WTC11 (cell line): ENCODE measurements at regions not wholly inside any gene's neighbourhood (a gene's known extent, or its start where the extent isn't known, plus 50 kb on each side); places are given as distances from the start of the nearest gene placed in this dataset.

Experiments used
- ATAC-seq: fragments of 200-7000 bp; cut with Tn5 transposase; 2 replicates; pipeline ENCODE4 v1.10.0; 2021; ENCODE audit warnings: mild to moderate bottlenecking, moderate library complexity
- CTCF ChIA-PET: fragments of 300-600 bp; sonication (Branson Sonifier 250); formaldehyde crosslinking; loops from one replicate; lab custom pipeline; 2021; ENCODE audit warnings: antibody characterized with exemption; lab: Charles Lee
- POLR2A ChIA-PET: fragments of 350-600 bp; sonication (Branson Sonifier 250); formaldehyde crosslinking; loops from one replicate; lab custom pipeline; 2021; ENCODE audit warnings: antibody characterized with exemption; lab: Charles Lee
- DNase-seq: peaks from one replicate; pipeline ENCODE4 v3.0.0; 2021; ENCODE audit warnings: low spot score
- H3K27ac Mint-ChIP-seq: 2 replicates; pipeline ENCODE4 v1.8.0; 2021; ENCODE audit warnings: mixed read lengths
- H3K27me3 Mint-ChIP-seq: 2 replicates; pipeline ENCODE4 v1.8.0; 2021; ENCODE audit warnings: low read depth, mild to moderate bottlenecking, moderate library complexity, mixed read lengths
- H3K36me3 Mint-ChIP-seq: 2 replicates; pipeline ENCODE4 v1.8.0; 2021; ENCODE audit warnings: mixed read lengths
- H3K4me1 Mint-ChIP-seq: 2 replicates; pipeline ENCODE4 v1.8.0; 2022; ENCODE audit warnings: mixed read lengths
- H3K4me3 Mint-ChIP-seq: 2 replicates; pipeline ENCODE4 v1.8.0; 2021; ENCODE audit warnings: mild to moderate bottlenecking, moderate library complexity, mixed read lengths
- H3K9me3 Mint-ChIP-seq: 2 replicates; pipeline ENCODE4 v1.8.0; 2021; ENCODE audit warnings: mixed read lengths
- CREM ChIP-seq: sonication (generic); formaldehyde crosslinking; IDR thresholded peaks from 2 replicates; pipeline ENCODE4 v1.8.1; 2022; ENCODE audit warnings: mild to moderate bottlenecking, missing genetic modification reagents, moderate library complexity
- FOXJ3 ChIP-seq: sonication (generic); formaldehyde crosslinking; IDR thresholded peaks from 2 replicates; pipeline ENCODE4 v1.9.0; 2021; ENCODE audit warnings: missing genetic modification reagents, mild to moderate bottlenecking, borderline replicate concordance
- GABPB1 ChIP-seq: sonication (generic); formaldehyde crosslinking; IDR thresholded peaks from 2 replicates; pipeline ENCODE4 v1.8.1; 2023; ENCODE audit warnings: mild to moderate bottlenecking, missing genetic modification reagents
- MYBL2 ChIP-seq: sonication (generic); formaldehyde crosslinking; IDR thresholded peaks from 2 replicates; pipeline ENCODE4 v1.8.1; 2023; ENCODE audit warnings: mild to moderate bottlenecking, moderate library complexity, missing genetic modification reagents
- NFATC4 ChIP-seq: fragments of 250-450 bp; sonication (Bioruptor Pico); IDR thresholded peaks from 2 replicates; pipeline ENCODE4 v1.9.0; 2021; ENCODE audit warnings: mild to moderate bottlenecking
- NFE2L1 ChIP-seq: sonication (generic); formaldehyde crosslinking; IDR thresholded peaks from 2 replicates; pipeline ENCODE4 v1.8.1; 2023; ENCODE audit warnings: missing genetic modification reagents
- NR1H2 ChIP-seq: sonication (generic); formaldehyde crosslinking; IDR thresholded peaks from 2 replicates; pipeline ENCODE4 v1.9.0; 2021; ENCODE audit warnings: mild to moderate bottlenecking, moderate library complexity, missing genetic modification reagents
- NR2C2 ChIP-seq: sonication (generic); formaldehyde crosslinking; IDR thresholded peaks from 2 replicates; pipeline ENCODE4 v1.8.0; 2022; ENCODE audit warnings: mild to moderate bottlenecking, missing genetic modification reagents
- PRRX2 ChIP-seq: fragments of 250-450 bp; sonication (Bioruptor Pico); IDR thresholded peaks from 2 replicates; pipeline ENCODE4 v1.8.0; 2021; ENCODE audit warnings: mild to moderate bottlenecking
- RELA ChIP-seq: sonication (generic); formaldehyde crosslinking; IDR thresholded peaks from 2 replicates; pipeline ENCODE4 v1.8.1; 2022; ENCODE audit warnings: missing genetic modification reagents, mild to moderate bottlenecking, borderline replicate concordance
- TEAD1 ChIP-seq: sonication (generic); formaldehyde crosslinking; IDR thresholded peaks from 2 replicates; pipeline ENCODE4 v1.8.0; 2022; ENCODE audit warnings: mild to moderate bottlenecking, missing genetic modification reagents
- TEAD4 ChIP-seq: sonication (generic); formaldehyde crosslinking; IDR thresholded peaks from 2 replicates; pipeline ENCODE4 v1.8.0; 2022; ENCODE audit warnings: mild to moderate bottlenecking, missing genetic modification reagents
- TP53 ChIP-seq: sonication (generic); formaldehyde crosslinking; IDR thresholded peaks from 2 replicates; pipeline ENCODE4 v1.8.1; 2023; ENCODE audit warnings: mild to moderate bottlenecking, missing genetic modification reagents
- ZNF219 ChIP-seq: sonication (generic); formaldehyde crosslinking; IDR thresholded peaks from 2 replicates; pipeline ENCODE4 v1.8.0; 2023; ENCODE audit warnings: missing genetic modification reagents, mild to moderate bottlenecking, borderline replicate concordance
- ZNF671 ChIP-seq: fragments of 250-450 bp; sonication (Bioruptor Pico); IDR thresholded peaks from 2 replicates; pipeline ENCODE4 v1.8.0; 2021; ENCODE audit warnings: mild to moderate bottlenecking
- TF ChIP-seq, protein P1 (sequence below): sonication (generic); formaldehyde crosslinking; IDR thresholded peaks from 2 replicates; pipeline ENCODE4 v1.8.1; 2023; ENCODE audit warnings: mild to moderate bottlenecking, missing genetic modification reagents, borderline replicate concordance
- TF ChIP-seq, protein P2 (sequence below): sonication (generic); formaldehyde crosslinking; IDR thresholded peaks from 2 replicates; pipeline ENCODE4 v1.8.0; 2022; ENCODE audit warnings: mild to moderate bottlenecking, missing genetic modification reagents
- TF ChIP-seq, protein P3 (sequence below): sonication (generic); formaldehyde crosslinking; IDR thresholded peaks from 2 replicates; pipeline ENCODE4 v1.8.0; 2022; ENCODE audit warnings: mild to moderate bottlenecking, missing genetic modification reagents
- TF ChIP-seq, protein P4 (sequence below): sonication (generic); formaldehyde crosslinking; IDR thresholded peaks from 2 replicates; pipeline ENCODE4 v1.8.0; 2023; ENCODE audit warnings: missing genetic modification reagents
- TF ChIP-seq, protein P5 (sequence below): fragments of 200-600 bp; IDR thresholded peaks from 2 replicates; pipeline ENCODE4 v1.8.0; 2022; ENCODE audit warnings: antibody characterized with exemption
- TF ChIP-seq, protein P6 (sequence below): sonication (generic); formaldehyde crosslinking; IDR thresholded peaks from 2 replicates; pipeline ENCODE4 v1.8.1; 2023; ENCODE audit warnings: mild to moderate bottlenecking, missing genetic modification reagents
- TF ChIP-seq, protein P7 (sequence below): sonication (generic); formaldehyde crosslinking; IDR thresholded peaks from 2 replicates; pipeline ENCODE4 v1.8.0; 2022; ENCODE audit warnings: mild to moderate bottlenecking, missing genetic modification reagents
- TF ChIP-seq, protein P8 (sequence below): sonication (generic); formaldehyde crosslinking; IDR thresholded peaks from 2 replicates; pipeline ENCODE4 v1.8.1; 2022; ENCODE audit warnings: low read depth, missing genetic modification reagents, borderline replicate concordance

DNA sequence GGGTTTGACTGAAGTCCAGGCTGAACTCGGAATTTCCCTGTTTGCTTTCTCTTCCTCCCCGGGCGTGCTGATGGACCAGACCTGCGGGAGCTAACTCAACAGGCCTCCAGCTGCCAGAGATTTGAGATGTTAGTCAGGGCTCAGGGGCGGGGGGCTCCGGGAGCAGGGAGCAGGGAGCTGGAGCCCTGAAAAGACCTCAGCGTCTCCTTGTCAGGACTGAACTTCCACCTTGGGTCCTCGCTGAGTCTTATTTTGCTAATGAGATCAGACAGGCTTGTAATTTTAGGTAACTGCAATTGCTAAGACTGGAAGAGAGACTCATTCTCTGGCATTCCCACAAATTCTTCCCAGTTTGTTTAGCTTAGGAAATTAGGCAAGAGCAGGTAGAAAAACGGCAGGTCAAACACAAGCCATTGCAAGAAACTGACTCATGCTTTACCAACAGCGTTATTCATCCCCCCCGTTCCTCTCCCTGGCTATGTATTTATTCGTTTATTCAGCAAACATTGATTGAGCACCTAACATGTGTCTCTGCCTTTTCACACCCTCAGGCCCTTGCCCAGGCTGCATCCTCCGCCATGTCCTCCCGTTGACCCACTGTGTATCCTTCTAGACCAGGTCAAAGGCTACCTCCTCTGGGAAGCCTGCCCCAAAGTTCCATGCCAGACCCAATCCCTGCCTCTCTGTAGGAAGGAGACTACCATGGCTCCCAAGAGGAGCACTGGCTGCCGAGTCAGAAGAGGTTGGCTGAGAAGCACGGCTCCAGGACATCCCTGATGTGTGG lies 80.4 kb upstream of the DIO3 start:
- H3K27me3 Mint-ChIP-seq, result peaks cover 10% of the 10 kb centered on the region; the same call in 1 of the 2 replicates
- ATAC-seq, result no peak
- H3K9me3 Mint-ChIP-seq, result peaks cover 41% of the 10 kb centered on the region
- CTCF ChIA-PET, result interaction anchor here (0.5 to 1.4 kb wide), 3 partner anchors 24 to 142 kb away, joined by 3 read pairs; no protein-coding TSS in a partner anchor
- TF ChIP-seq TEAD1 (CRISPR knock-in tag), result no peak
- no peak for TF ChIP-seq NR2C2 (CRISPR knock-in tag)
- TF ChIP-seq PRRX2 (CRISPR knock-in tag), result no peak
- TF ChIP-seq NFATC4 (CRISPR knock-in tag), result no peak
- TF ChIP-seq NFE2L1 (CRISPR knock-in tag), result no peak
- no peak for TF ChIP-seq GABPB1 (CRISPR knock-in tag)
- TF ChIP-seq CREM, result no peak
- no peak for TF ChIP-seq ZNF219 (CRISPR knock-in tag)
- TF ChIP-seq, protein P1, sequence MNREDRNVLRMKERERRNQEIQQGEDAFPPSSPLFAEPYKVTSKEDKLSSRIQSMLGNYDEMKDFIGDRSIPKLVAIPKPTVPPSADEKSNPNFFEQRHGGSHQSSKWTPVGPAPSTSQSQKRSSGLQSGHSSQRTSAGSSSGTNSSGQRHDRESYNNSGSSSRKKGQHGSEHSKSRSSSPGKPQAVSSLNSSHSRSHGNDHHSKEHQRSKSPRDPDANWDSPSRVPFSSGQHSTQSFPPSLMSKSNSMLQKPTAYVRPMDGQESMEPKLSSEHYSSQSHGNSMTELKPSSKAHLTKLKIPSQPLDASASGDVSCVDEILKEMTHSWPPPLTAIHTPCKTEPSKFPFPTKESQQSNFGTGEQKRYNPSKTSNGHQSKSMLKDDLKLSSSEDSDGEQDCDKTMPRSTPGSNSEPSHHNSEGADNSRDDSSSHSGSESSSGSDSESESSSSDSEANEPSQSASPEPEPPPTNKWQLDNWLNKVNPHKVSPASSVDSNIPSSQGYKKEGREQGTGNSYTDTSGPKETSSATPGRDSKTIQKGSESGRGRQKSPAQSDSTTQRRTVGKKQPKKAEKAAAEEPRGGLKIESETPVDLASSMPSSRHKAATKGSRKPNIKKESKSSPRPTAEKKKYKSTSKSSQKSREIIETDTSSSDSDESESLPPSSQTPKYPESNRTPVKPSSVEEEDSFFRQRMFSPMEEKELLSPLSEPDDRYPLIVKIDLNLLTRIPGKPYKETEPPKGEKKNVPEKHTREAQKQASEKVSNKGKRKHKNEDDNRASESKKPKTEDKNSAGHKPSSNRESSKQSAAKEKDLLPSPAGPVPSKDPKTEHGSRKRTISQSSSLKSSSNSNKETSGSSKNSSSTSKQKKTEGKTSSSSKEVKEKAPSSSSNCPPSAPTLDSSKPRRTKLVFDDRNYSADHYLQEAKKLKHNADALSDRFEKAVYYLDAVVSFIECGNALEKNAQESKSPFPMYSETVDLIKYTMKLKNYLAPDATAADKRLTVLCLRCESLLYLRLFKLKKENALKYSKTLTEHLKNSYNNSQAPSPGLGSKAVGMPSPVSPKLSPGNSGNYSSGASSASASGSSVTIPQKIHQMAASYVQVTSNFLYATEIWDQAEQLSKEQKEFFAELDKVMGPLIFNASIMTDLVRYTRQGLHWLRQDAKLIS (CRISPR knock-in tag), result no peak
- no peak for TF ChIP-seq NR1H2 (CRISPR knock-in tag)
- no peak for TF ChIP-seq TEAD4
- TF ChIP-seq, protein P2, sequence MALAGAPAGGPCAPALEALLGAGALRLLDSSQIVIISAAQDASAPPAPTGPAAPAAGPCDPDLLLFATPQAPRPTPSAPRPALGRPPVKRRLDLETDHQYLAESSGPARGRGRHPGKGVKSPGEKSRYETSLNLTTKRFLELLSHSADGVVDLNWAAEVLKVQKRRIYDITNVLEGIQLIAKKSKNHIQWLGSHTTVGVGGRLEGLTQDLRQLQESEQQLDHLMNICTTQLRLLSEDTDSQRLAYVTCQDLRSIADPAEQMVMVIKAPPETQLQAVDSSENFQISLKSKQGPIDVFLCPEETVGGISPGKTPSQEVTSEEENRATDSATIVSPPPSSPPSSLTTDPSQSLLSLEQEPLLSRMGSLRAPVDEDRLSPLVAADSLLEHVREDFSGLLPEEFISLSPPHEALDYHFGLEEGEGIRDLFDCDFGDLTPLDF (CRISPR knock-in tag), result no peak
- TF ChIP-seq, protein P3, sequence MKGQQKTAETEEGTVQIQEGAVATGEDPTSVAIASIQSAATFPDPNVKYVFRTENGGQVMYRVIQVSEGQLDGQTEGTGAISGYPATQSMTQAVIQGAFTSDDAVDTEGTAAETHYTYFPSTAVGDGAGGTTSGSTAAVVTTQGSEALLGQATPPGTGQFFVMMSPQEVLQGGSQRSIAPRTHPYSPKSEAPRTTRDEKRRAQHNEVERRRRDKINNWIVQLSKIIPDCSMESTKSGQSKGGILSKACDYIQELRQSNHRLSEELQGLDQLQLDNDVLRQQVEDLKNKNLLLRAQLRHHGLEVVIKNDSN (CRISPR knock-in tag), result no peak
- TF ChIP-seq, protein P4, sequence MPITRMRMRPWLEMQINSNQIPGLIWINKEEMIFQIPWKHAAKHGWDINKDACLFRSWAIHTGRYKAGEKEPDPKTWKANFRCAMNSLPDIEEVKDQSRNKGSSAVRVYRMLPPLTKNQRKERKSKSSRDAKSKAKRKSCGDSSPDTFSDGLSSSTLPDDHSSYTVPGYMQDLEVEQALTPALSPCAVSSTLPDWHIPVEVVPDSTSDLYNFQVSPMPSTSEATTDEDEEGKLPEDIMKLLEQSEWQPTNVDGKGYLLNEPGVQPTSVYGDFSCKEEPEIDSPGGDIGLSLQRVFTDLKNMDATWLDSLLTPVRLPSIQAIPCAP (CRISPR knock-in tag), result no peak
- TF ChIP-seq FOXJ3 (CRISPR knock-in tag), result no peak
- TF ChIP-seq, protein P5, sequence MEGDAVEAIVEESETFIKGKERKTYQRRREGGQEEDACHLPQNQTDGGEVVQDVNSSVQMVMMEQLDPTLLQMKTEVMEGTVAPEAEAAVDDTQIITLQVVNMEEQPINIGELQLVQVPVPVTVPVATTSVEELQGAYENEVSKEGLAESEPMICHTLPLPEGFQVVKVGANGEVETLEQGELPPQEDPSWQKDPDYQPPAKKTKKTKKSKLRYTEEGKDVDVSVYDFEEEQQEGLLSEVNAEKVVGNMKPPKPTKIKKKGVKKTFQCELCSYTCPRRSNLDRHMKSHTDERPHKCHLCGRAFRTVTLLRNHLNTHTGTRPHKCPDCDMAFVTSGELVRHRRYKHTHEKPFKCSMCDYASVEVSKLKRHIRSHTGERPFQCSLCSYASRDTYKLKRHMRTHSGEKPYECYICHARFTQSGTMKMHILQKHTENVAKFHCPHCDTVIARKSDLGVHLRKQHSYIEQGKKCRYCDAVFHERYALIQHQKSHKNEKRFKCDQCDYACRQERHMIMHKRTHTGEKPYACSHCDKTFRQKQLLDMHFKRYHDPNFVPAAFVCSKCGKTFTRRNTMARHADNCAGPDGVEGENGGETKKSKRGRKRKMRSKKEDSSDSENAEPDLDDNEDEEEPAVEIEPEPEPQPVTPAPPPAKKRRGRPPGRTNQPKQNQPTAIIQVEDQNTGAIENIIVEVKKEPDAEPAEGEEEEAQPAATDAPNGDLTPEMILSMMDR, result no peak
- no peak for DNase-seq
- H3K4me3 Mint-ChIP-seq, result no peak overlapping the region
- H3K36me3 Mint-ChIP-seq, result peaks cover 12% of the 10 kb centered on the region; the same call in 1 of the 2 replicates
- POLR2A ChIA-PET, result no interaction called here
- H3K4me1 Mint-ChIP-seq, result peaks cover 18% of the 10 kb centered on the region
- no peak overlapping the region for H3K27ac Mint-ChIP-seq

DNA sequence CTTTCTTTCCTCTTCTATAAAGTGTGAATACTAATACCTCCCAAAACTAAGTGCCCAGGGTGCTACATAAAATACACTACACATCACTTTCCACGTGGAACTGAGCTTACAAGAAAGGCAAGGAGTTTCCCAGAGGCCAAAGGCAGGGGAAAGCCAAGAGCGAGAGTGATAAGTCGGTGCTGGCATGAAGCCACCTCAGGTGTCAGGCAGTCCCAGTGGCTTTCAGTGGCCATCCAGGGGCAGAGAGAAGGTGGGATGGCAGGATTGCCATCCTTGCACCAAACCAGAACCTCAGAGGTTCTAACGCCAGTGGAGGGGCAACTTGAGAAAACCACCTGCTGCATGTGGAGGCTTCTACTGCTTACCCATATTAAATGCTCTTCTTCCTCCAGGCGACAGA lies 79.7 kb upstream of the DIO3 start:
- no peak overlapping the region for H3K4me3 Mint-ChIP-seq
- peaks cover 12% of the 10 kb centered on the region; the same call in 1 of the 2 replicates for H3K36me3 Mint-ChIP-seq
- H3K27ac Mint-ChIP-seq, result no peak overlapping the region
- CTCF ChIA-PET, result interaction anchor here (0.9 kb wide), 1 partner anchor 25 kb away, joined by 3 read pairs; no protein-coding TSS in a partner anchor
- H3K9me3 Mint-ChIP-seq, result peaks cover 44% of the 10 kb centered on the region
- DNase-seq, result no peak
- H3K27me3 Mint-ChIP-seq, result peaks cover 11% of the 10 kb centered on the region; the same call in 1 of the 2 replicates
- peaks cover 13% of the 10 kb centered on the region for H3K4me1 Mint-ChIP-seq
- ATAC-seq, result no peak
- POLR2A ChIA-PET, result no interaction called here
- TF ChIP-seq RELA (no peak), MYBL2 (no peak), TP53 (no peak), ZNF671 (CRISPR knock-in tag) (no peak)
- TF ChIP-seq, protein P2 (CRISPR knock-in tag), result no peak
- TF ChIP-seq, protein P6, sequence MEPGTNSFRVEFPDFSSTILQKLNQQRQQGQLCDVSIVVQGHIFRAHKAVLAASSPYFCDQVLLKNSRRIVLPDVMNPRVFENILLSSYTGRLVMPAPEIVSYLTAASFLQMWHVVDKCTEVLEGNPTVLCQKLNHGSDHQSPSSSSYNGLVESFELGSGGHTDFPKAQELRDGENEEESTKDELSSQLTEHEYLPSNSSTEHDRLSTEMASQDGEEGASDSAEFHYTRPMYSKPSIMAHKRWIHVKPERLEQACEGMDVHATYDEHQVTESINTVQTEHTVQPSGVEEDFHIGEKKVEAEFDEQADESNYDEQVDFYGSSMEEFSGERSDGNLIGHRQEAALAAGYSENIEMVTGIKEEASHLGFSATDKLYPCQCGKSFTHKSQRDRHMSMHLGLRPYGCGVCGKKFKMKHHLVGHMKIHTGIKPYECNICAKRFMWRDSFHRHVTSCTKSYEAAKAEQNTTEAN (CRISPR knock-in tag), result no peak
- TF ChIP-seq, protein P7, sequence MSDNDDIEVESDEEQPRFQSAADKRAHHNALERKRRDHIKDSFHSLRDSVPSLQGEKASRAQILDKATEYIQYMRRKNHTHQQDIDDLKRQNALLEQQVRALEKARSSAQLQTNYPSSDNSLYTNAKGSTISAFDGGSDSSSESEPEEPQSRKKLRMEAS, result no peak
- TF ChIP-seq, protein P8, sequence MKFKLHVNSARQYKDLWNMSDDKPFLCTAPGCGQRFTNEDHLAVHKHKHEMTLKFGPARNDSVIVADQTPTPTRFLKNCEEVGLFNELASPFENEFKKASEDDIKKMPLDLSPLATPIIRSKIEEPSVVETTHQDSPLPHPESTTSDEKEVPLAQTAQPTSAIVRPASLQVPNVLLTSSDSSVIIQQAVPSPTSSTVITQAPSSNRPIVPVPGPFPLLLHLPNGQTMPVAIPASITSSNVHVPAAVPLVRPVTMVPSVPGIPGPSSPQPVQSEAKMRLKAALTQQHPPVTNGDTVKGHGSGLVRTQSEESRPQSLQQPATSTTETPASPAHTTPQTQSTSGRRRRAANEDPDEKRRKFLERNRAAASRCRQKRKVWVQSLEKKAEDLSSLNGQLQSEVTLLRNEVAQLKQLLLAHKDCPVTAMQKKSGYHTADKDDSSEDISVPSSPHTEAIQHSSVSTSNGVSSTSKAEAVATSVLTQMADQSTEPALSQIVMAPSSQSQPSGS (CRISPR knock-in tag), result no peak
